H1 (cell line): ENCODE measurements at regions not wholly inside any gene's neighbourhood (a gene's known extent, or its start where the extent isn't known, plus 50 kb on each side); places are given as distances from the start of the nearest gene placed in this dataset.

Experiments
- CBX8 ChIP-seq: fragments of 300-800, 300-1000 bp; sonication (generic); IDR thresholded peaks from 2 replicates; pipeline ENCODE4 v1.7.1; 2016; ENCODE audit warnings: low read depth, low read length, borderline replicate concordance
- TAF7 ChIP-seq: optimal IDR thresholded peaks from 2 replicates; pipeline ENCODE3; 2011; ENCODE audit warnings: low read depth, mild to moderate bottlenecking, inconsistent platforms, low read length, moderate library complexity, borderline replicate concordance
- TEAD4 ChIP-seq: IDR thresholded peaks from 2 replicates; pipeline ENCODE4 v1.6.1; 2012; ENCODE audit warnings: low read depth, low read length, inconsistent platforms, mixed read lengths

DNA sequence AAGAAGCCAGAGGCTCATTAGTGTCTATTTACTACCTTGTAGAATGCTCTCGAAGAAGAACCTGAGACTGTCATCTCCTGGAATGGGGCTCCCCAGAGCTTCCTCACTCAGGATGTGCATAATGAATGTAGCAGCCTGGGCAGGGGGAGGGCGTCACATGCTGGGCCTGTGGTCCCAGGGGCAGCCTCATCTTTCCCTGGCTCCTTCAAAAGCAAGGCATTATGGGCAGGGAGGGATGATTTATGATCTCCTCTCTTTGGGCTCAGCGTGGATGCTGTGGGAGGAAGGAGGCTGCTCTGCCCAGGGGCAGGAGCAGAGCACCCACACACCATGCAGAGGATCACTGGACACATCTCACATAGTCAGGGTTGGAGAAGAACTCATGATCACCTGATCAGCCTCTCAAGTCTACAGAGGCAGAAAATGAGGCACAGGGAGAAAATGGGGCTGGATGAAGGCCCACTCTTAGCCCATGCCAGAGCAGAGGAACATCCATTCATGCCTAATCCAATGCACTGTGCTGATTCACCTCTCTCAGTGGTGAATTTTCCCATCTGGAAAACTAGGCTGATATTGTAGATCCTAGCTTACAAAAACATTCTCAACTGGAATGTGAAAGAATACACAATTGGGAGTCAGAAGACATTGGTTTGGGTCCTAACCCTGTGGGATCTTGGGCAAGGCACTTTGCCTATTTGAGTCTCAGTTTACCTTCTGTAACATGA lies 173.7 kb downstream of the CARTPT start (continued):
- TF ChIP-seq TEAD4 (no peak), TAF7 (no peak), CBX8 (no peak)
